Natural killer cell (primary cell): ENCODE measurements at regions not wholly inside any gene's neighbourhood (a gene's known extent, or its start where the extent isn't known, plus 50 kb on each side); places are given as distances from the start of the nearest gene placed in this dataset.

Experiments used
- ATAC-seq, 3 donors: fragments of 150-1000 bp in 2 of 3; fragments of 200-7000 bp in 1 of 3; cut with Tn5 transposase; 1 replicate in 1 of 3; 2 replicates in 2 of 3; pipeline ENCODE4 v1.10.0; 2021; ENCODE audit warnings: mild to moderate bottlenecking in 2 of 3, moderate library complexity in 2 of 3
- DNase-seq, 2 donors: peaks; one replicate each; pipeline versions ENCODE4 v3.0.0 to v3.0.0-alpha.2; 2013 to 2021; ENCODE audit warnings: mixed read lengths in 1 of 2
- H3K27ac ChIP-seq: one replicate; pipeline ENCODE4 v1.5.1; 2013; ENCODE audit warnings: mild to moderate bottlenecking, low read length
- H3K27me3 ChIP-seq: one replicate; pipeline ENCODE4 v1.6.1; 2013; ENCODE audit warnings: low read length; ENCODE audit not compliant: control insufficient read depth, insufficient read depth
- H3K36me3 ChIP-seq: one replicate; pipeline ENCODE4 v1.6.1; 2013; ENCODE audit warnings: low read length; ENCODE audit not compliant: control insufficient read depth, insufficient read depth
- H3K4me1 ChIP-seq: one replicate; pipeline ENCODE4 v1.6.1; 2013; ENCODE audit warnings: low read length; ENCODE audit not compliant: control insufficient read depth, insufficient read depth
- H3K4me3 ChIP-seq: one replicate; pipeline ENCODE4 v1.5.1; 2013; ENCODE audit warnings: low read length
- H3K9me3 ChIP-seq: one replicate; pipeline ENCODE4 v1.6.1; 2013; ENCODE audit warnings: low read length; ENCODE audit not compliant: control insufficient read depth, insufficient read depth
- H3K27ac Mint-ChIP-seq, 2 donors: one replicate each; pipeline ENCODE4 v1.8.0; 2022; ENCODE audit warnings: mild to moderate bottlenecking in 2 of 2, mixed read lengths in 2 of 2, moderate library complexity in 1 of 2
- H3K27me3 Mint-ChIP-seq, 2 donors: one replicate each; pipeline ENCODE4 v1.8.0; 2022; ENCODE audit warnings: low read depth in 2 of 2, mixed read lengths in 2 of 2
- H3K36me3 Mint-ChIP-seq: one replicate; pipeline ENCODE4 v1.8.0; 2022; ENCODE audit warnings: mixed read lengths
- H3K4me1 Mint-ChIP-seq, 2 donors: one replicate each; pipeline ENCODE4 v1.8.0; 2022; ENCODE audit warnings: mixed read lengths in 2 of 2
- H3K4me3 Mint-ChIP-seq: one replicate; pipeline ENCODE4 v1.8.0; 2022; ENCODE audit warnings: mild to moderate bottlenecking, moderate library complexity, mixed read lengths
- H3K9me3 Mint-ChIP-seq, 2 donors: one replicate each; pipeline ENCODE4 v1.8.0; 2022; ENCODE audit warnings: mixed read lengths in 2 of 2
- WGBS: methylation state at CpG from one replicate; pipeline ENCODE4 v1.1.7; 2013; ENCODE audit warnings: missing lambda C conversion rate; ENCODE audit not compliant: insufficient coverage; 5-methylcytosine and 5-hydroxymethylcytosine counted together
- intact Hi-C: fragments of 100-400 bp; cut with micrococcal nuclease; formaldehyde crosslinking; loops from one replicate; pipeline ENCODE4 v1.14.2; 2022
- TF ChIP-seq, protein P1 (sequence below): fragments of 200-600 bp; IDR thresholded peaks from one replicate; pipeline ENCODE4 v1.8.0; 2022; ENCODE audit warnings: antibody characterized with exemption

DNA sequence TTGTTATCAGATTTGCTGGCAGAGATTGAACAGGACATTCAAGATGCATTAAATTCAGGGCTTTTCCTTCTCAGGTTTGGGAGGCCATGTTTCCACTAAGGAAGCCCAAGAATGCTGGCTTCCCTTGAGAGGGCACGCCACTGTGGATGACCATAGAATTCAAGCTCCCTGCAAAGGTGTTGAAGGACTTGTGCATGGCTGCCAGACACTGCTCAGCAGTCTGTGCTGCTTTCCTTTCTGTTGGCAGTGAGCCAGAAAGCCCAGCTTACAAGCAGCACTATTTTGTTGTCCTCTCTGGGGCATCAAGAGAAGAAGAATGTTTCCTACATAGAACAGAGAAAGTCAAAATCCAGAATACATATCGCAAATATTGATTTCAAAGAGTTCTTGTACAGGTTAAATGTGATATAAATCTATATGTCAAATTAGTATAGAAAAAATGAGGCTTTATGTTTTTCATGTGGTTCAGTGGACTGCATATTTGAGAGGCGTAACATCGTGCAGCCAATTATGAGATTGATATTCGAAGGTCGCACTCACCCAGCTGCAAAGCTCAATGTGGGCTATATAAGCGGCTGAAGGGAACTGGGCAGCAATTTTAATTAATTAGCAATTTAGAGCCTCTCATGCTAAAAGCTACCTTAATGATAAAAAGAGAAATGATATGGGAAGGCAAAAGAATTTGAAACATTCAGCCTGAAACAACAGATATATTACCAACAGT is 103.1 kb upstream of the ISL1 start:
- no peak for DNase-seq
- H3K36me3 ChIP-seq = no peaks in the 10 kb centered on the region
- H3K27me3 ChIP-seq = no peaks in the 10 kb centered on the region
- Mint-ChIP-seq H3K27ac (no peak overlapping the region), H3K9me3 (peaks cover 6 to 7% of the 10 kb centered on the region in 2 donors), H3K4me1 (no peaks in the 10 kb centered on the region), H3K36me3 (no peaks in the 10 kb centered on the region), H3K27me3 (no peaks in the 10 kb centered on the region), H3K4me3 (no peak overlapping the region)
- H3K4me3 ChIP-seq = no peak overlapping the region
- no peaks in the 10 kb centered on the region for H3K9me3 ChIP-seq
- H3K27ac ChIP-seq = no peak overlapping the region
- no peaks in the 10 kb centered on the region for H3K4me1 ChIP-seq
- WGBS = 94% methylated on average over 6 of the region's 7 CpGs
- ATAC-seq = no peak
- intact Hi-C loops = no loop called here
- TF ChIP-seq, protein P1, sequence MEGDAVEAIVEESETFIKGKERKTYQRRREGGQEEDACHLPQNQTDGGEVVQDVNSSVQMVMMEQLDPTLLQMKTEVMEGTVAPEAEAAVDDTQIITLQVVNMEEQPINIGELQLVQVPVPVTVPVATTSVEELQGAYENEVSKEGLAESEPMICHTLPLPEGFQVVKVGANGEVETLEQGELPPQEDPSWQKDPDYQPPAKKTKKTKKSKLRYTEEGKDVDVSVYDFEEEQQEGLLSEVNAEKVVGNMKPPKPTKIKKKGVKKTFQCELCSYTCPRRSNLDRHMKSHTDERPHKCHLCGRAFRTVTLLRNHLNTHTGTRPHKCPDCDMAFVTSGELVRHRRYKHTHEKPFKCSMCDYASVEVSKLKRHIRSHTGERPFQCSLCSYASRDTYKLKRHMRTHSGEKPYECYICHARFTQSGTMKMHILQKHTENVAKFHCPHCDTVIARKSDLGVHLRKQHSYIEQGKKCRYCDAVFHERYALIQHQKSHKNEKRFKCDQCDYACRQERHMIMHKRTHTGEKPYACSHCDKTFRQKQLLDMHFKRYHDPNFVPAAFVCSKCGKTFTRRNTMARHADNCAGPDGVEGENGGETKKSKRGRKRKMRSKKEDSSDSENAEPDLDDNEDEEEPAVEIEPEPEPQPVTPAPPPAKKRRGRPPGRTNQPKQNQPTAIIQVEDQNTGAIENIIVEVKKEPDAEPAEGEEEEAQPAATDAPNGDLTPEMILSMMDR = no peak

DNA sequence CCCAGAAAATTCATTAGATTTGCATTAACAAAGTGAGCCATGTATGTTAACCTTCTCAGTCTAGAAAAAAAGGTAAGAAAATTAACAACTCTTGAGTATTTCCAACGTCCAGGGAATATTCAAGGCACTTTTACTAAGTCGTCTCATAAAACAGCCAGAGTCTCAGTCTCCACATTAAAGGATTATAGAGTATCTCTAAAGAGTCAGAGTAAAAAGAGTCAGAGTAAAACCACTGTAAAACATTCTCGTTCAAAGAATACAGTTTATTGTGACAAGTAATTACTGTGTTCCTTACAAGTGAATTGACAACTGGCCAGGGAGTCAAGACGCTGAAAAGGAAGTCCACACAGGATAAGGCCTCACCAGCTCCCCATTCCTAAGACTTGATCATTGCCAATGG is 97.2 kb upstream of the ISL1 start:
- no peaks in the 10 kb centered on the region for H3K9me3 ChIP-seq
- intact Hi-C loops = no loop called here
- no peaks in the 10 kb centered on the region for H3K36me3 ChIP-seq
- no peak overlapping the region for H3K27ac ChIP-seq
- Mint-ChIP-seq H3K36me3 (no peaks in the 10 kb centered on the region), H3K4me1 (no peaks in the 10 kb centered on the region), H3K9me3 (peaks cover 2% of the 10 kb centered on the region in 2 donors), H3K27me3 (no peaks in the 10 kb centered on the region), H3K27ac (no peak overlapping the region), H3K4me3 (no peak overlapping the region)
- H3K4me1 ChIP-seq = no peaks in the 10 kb centered on the region
- TF ChIP-seq, protein P1 = no peak
- DNase-seq (no peak), ATAC-seq (no peak)
- WGBS = 47% methylated on average over 3 of the region's 4 CpGs
- no peaks in the 10 kb centered on the region for H3K27me3 ChIP-seq
- H3K4me3 ChIP-seq = no peak overlapping the region

DNA sequence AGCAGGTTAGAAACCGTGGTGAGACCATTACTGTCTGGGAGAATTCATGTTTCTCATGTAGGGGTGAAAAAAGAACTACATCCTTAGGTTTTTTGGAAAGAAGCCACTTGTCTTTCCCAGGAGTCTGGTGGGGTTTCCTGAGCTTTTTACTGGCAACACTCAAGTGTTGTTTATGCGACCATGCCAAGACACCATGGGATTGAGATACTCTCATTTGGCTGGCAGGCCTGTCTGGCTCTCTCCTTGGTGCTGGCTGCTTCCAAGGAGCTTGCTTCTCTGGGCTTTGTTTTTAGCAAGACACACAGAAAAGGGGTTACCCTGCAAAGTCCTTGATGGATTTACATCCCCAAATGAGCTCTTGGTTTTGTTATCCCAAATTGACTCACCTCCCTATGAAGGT is 80.9 kb upstream of the ISL1 start:
- no peak overlapping the region for H3K27ac Mint-ChIP-seq
- no peak overlapping the region for H3K27ac ChIP-seq
- ATAC-seq = no peak
- no peaks in the 10 kb centered on the region for H3K36me3 ChIP-seq
- no peak overlapping the region for H3K4me3 Mint-ChIP-seq
- no peak overlapping the region for H3K4me3 ChIP-seq
- H3K4me1 ChIP-seq = no peaks in the 10 kb centered on the region
- H3K9me3 ChIP-seq = peaks cover 3% of the 10 kb centered on the region
- TF ChIP-seq, protein P1 = no peak
- H3K27me3 Mint-ChIP-seq = no peaks in the 10 kb centered on the region
- WGBS = 83% methylated on average over 2 of the region's 2 CpGs
- H3K36me3 Mint-ChIP-seq = peaks cover 10% of the 10 kb centered on the region
- H3K4me1 Mint-ChIP-seq = no peaks in the 10 kb centered on the region
- intact Hi-C loops = no loop called here
- DNase-seq = no peak
- H3K27me3 ChIP-seq = no peaks in the 10 kb centered on the region
- peaks cover 15 to 18% of the 10 kb centered on the region in 2 donors for H3K9me3 Mint-ChIP-seq

DNA sequence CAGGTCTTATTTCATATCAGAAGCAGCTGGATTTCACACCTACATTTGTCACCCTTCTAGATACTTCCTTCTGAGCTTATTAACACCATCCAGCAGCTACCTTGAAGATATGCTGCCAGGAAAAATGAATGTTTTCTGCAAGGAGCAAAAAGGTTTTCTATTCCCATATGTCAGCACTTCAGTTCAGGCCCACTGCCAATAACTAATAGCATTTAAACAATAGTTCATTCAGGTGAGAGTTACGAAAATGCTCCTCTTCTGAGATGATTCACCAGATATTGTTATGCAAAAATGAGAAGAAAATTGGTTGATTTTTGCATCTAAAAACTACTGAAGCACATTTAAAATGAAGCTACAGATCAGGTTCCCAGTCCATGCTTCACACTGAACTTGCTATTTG is 56.4 kb upstream of the ISL1 start:
- Histone ChIP-seq H3K4me1 (no peaks in the 10 kb centered on the region), H3K27me3 (no peaks in the 10 kb centered on the region), H3K27ac (no peak overlapping the region), H3K36me3 (no peaks in the 10 kb centered on the region), H3K4me3 (no peak overlapping the region), H3K9me3 (no peaks in the 10 kb centered on the region)
- peaks cover 3 to 7% of the 10 kb centered on the region in 2 donors for H3K9me3 Mint-ChIP-seq
- WGBS = no CpG with 5 or more reads among the region's 1 CpG
- H3K27ac Mint-ChIP-seq = no peak overlapping the region
- no peak overlapping the region for H3K4me3 Mint-ChIP-seq
- peaks cover under 1% of the 10 kb centered on the region for H3K36me3 Mint-ChIP-seq
- TF ChIP-seq, protein P1 = no peak
- intact Hi-C loops = no loop called here
- no peaks in the 10 kb centered on the region for H3K27me3 Mint-ChIP-seq
- no peaks in the 10 kb centered on the region for H3K4me1 Mint-ChIP-seq
- DNase-seq = no peak
- ATAC-seq = no peak
